HepG2 (cell line): ENCODE measurements at regions not wholly inside any gene's neighbourhood (a gene's known extent, or its start where the extent isn't known, plus 50 kb on each side); places are given as distances from the start of the nearest gene placed in this dataset.
A peak's percentile ranks its signal among the peaks of the same experiment; 100 is the strongest.

ENCODE experiments used
- ATAC-seq: fragments of 200-7000 bp; cut with Tn5 transposase; 3 replicates; pipeline ENCODE4 v1.9.1; 2020; ENCODE audit warnings: mild to moderate bottlenecking, moderate library complexity
- BruUV-seq: library from RNA; stranded (reverse); fragments of 400-500 nt; replicated peaks from 2 replicates; lab custom pipeline; 2021; lab: Mats Ljungman, UMichigan
- CTCF ChIA-PET: fragments of 300-600 bp; formaldehyde crosslinking; extraction: SDS; loops from one replicate; lab custom pipeline; 2021; ENCODE audit warnings: low total read pairs, inconsistent platforms, low intra/inter-chr PET ratio; lab: Yijun Ruan, JAX
- POLR2A ChIA-PET: fragments of 350-600 bp; sonication (Branson Sonifier 250); formaldehyde crosslinking; loops from one replicate; lab custom pipeline; 2020; ENCODE audit warnings: antibody characterized with exemption, inconsistent platforms; lab: Yijun Ruan, JAX
- DNase-seq: peaks from one replicate; pipeline ENCODE4 v3.0.0-alpha.2; 2015; ENCODE audit warnings: low spot score
- FAIRE-seq: peaks from 3 replicates; lab custom pipeline; 2011; peaks lifted over from hg19 to GRCh38; lab: Jason Lieb, UNC
- H2AFZ ChIP-seq: one replicate; pipeline ENCODE4 v1.6.1; 2011; ENCODE audit warnings: low read length, inconsistent platforms
- H3K27ac ChIP-seq: fragments of 300-600 bp; 3 replicates; pipeline ENCODE4 v1.8.0; 2011; ENCODE audit warnings: mixed run types, mild to moderate bottlenecking, mixed read lengths, low read length, inconsistent platforms; ENCODE audit not compliant: insufficient read depth; ENCODE audit errors: extremely low read length
- H3K27me3 ChIP-seq, 2 experiments: fragments of 200-600 bp in 1 of 2; 2 replicates in 1 of 2; 3 replicates in 1 of 2; pipeline versions ENCODE4 v1.6.0 to v1.8.0; 2011; ENCODE audit warnings: low read length in 2 of 2, mild to moderate bottlenecking in 2 of 2, moderate library complexity in 2 of 2, inconsistent platforms in 1 of 2; ENCODE audit not compliant: insufficient read depth in 2 of 2, control insufficient read depth in 1 of 2
- H3K36me3 ChIP-seq, 2 experiments: fragments of 200-600 bp in 1 of 2; replicated peaks in 1 of 2; 2 replicates in 1 of 2; 3 replicates in 1 of 2; pipeline versions ENCODE4 v1.5.1 to v1.8.0; 2011; ENCODE audit warnings: low read length in 2 of 2, inconsistent platforms in 1 of 2; ENCODE audit not compliant: insufficient read depth in 2 of 2, control insufficient read depth in 1 of 2
- H3K4me1 ChIP-seq: 2 replicates; pipeline ENCODE4 v1.5.1; 2012; ENCODE audit warnings: low read length, inconsistent platforms; ENCODE audit not compliant: insufficient read depth
- H3K4me2 ChIP-seq: 2 replicates; pipeline ENCODE4 v1.6.0; 2011; ENCODE audit warnings: low read depth, low read length, inconsistent platforms
- H3K4me3 ChIP-seq, 3 experiments: fragments of 200-600 bp in 1 of 3; sonication (generic), shearing (Covaris generic) in 1 of 3; replicated peaks in 1 of 3; 2 replicates each; pipeline ENCODE4 v1.5.1; 2011 to 2016; ENCODE audit warnings: low read length in 3 of 3, inconsistent platforms in 2 of 3, low read depth in 2 of 3, mild to moderate bottlenecking in 2 of 3, control low read depth in 1 of 3, mixed read lengths in 1 of 3; ENCODE audit not compliant: insufficient read depth in 1 of 3
- H3K79me2 ChIP-seq: one replicate; pipeline ENCODE4 v1.6.1; 2011; ENCODE audit warnings: low read length, inconsistent platforms; ENCODE audit not compliant: insufficient read depth
- H3K9ac ChIP-seq: 2 replicates; pipeline ENCODE4 v1.6.0; 2011; ENCODE audit warnings: mild to moderate bottlenecking, low read depth, low read length, inconsistent platforms; ENCODE audit not compliant: insufficient read depth
- H3K9me3 ChIP-seq: 2 replicates; pipeline ENCODE4 v1.5.1; 2012; ENCODE audit warnings: mild to moderate bottlenecking, low read length
- H4K20me1 ChIP-seq: 2 replicates; pipeline ENCODE4 v1.6.0; 2011; ENCODE audit warnings: inconsistent platforms, mild to moderate bottlenecking, low read length, moderate library complexity; ENCODE audit not compliant: insufficient read depth
- CREB1 ChIP-seq, 2 experiments: fragments of 450-650 bp in 1 of 2; IDR thresholded peaks; 2 replicates each; pipeline ENCODE4 v1.6.1; 2016 to 2017; ENCODE audit warnings: control low read depth in 1 of 2, mild to moderate bottlenecking in 1 of 2, missing compliant biosample characterization in 1 of 2, missing genetic modification characterization in 1 of 2
- CTCF ChIP-seq: sonication (generic); formaldehyde crosslinking; IDR thresholded peaks from 2 replicates; pipeline ENCODE4 v1.5.0; 2020; ENCODE audit warnings: mild to moderate bottlenecking, missing genetic modification reagents, moderate library complexity
- HOXA5 ChIP-seq: sonication (generic); formaldehyde crosslinking; IDR thresholded peaks from 2 replicates; pipeline ENCODE4 v1.4.0; 2020; ENCODE audit warnings: missing genetic modification reagents
- JUND ChIP-seq: sonication (generic); formaldehyde crosslinking; IDR thresholded peaks from 2 replicates; pipeline ENCODE4 v1.8.0; 2022; ENCODE audit warnings: mild to moderate bottlenecking, missing genetic modification reagents
- MEF2D ChIP-seq: sonication (generic); formaldehyde crosslinking; IDR thresholded peaks from 2 replicates; pipeline ENCODE4 v1.5.1; 2020; ENCODE audit warnings: mild to moderate bottlenecking, missing genetic modification reagents
- NFIB ChIP-seq: sonication (generic); formaldehyde crosslinking; IDR thresholded peaks from 2 replicates; pipeline ENCODE4 v1.9.0; 2021; ENCODE audit warnings: missing genetic modification reagents, mild to moderate bottlenecking, borderline replicate concordance
- NFKBIZ ChIP-seq: IDR thresholded peaks from 2 replicates; pipeline ENCODE4 v1.6.1; 2018; ENCODE audit warnings: missing genetic modification reagents, missing compliant biosample characterization
- PCBP2 ChIP-seq: fragments of 200-400 bp; formaldehyde crosslinking; optimal IDR thresholded peaks from 2 replicates; pipeline ENCODE3; 2018; ENCODE audit warnings: low read length, low read depth; ENCODE audit not compliant: poor library complexity, severe bottlenecking
- TBX2 ChIP-seq: sonication (generic); formaldehyde crosslinking; IDR thresholded peaks from 2 replicates; pipeline ENCODE4 v1.5.0; 2020; ENCODE audit warnings: missing genetic modification reagents, mild to moderate bottlenecking, borderline replicate concordance
- ZFP41 ChIP-seq: sonication (generic); formaldehyde crosslinking; IDR thresholded peaks from 2 replicates; pipeline ENCODE4 v1.4.0; 2020; ENCODE audit warnings: mild to moderate bottlenecking, missing genetic modification reagents, borderline replicate concordance
- ZNF124 ChIP-seq: sonication (generic); formaldehyde crosslinking; IDR thresholded peaks from 2 replicates; pipeline ENCODE4 v1.4.0; 2020; ENCODE audit warnings: missing genetic modification reagents
- ZNF17 ChIP-seq: sonication (generic); formaldehyde crosslinking; IDR thresholded peaks from 2 replicates; pipeline ENCODE4 v1.5.0; 2020; ENCODE audit warnings: mild to moderate bottlenecking, missing genetic modification reagents
- ZNF253 ChIP-seq: sonication (generic); formaldehyde crosslinking; IDR thresholded peaks from 2 replicates; pipeline ENCODE4 v1.8.0; 2022; ENCODE audit warnings: mild to moderate bottlenecking, missing genetic modification reagents, borderline replicate concordance
- ZNF264 ChIP-seq: sonication (generic); formaldehyde crosslinking; IDR thresholded peaks from 2 replicates; pipeline ENCODE4 v1.4.0; 2020; ENCODE audit warnings: missing genetic modification reagents
- ZNF382 ChIP-seq: sonication (generic); formaldehyde crosslinking; IDR thresholded peaks from 2 replicates; pipeline ENCODE4 v1.5.0; 2020; ENCODE audit warnings: missing genetic modification reagents, mild to moderate bottlenecking, borderline replicate concordance
- ZNF441 ChIP-seq: sonication (generic); formaldehyde crosslinking; IDR thresholded peaks from 2 replicates; pipeline ENCODE4 v1.7.0; 2021; ENCODE audit warnings: missing genetic modification reagents, borderline replicate concordance
- ZNF605 ChIP-seq: sonication (generic); formaldehyde crosslinking; IDR thresholded peaks from 2 replicates; pipeline ENCODE4 v1.8.0; 2022; ENCODE audit warnings: mild to moderate bottlenecking, missing genetic modification reagents
- ZNF615 ChIP-seq: sonication (generic); formaldehyde crosslinking; IDR thresholded peaks from 2 replicates; pipeline ENCODE4 v1.5.0; 2020; ENCODE audit warnings: mild to moderate bottlenecking, missing genetic modification reagents, borderline replicate concordance
- WGBS: methylation state at CpG from one replicate; pipeline ENCODE4 v1.1.6; 2017; ENCODE audit warnings: low lambda C conversion rate; 5-methylcytosine and 5-hydroxymethylcytosine counted together
- in situ Hi-C: cut with HindIII; loops from 2 replicates; pipeline ENCODE4 v1.10.0; 2017; ENCODE audit warnings: low pct_unique_long_range_greater_than_20kb; ENCODE audit not compliant: extremely low pct_ligation_motif_present
- intact Hi-C: fragments of 100-400 bp; cut with micrococcal nuclease; formaldehyde crosslinking; loops from one replicate; pipeline ENCODE4 v1.10.0; 2022; ENCODE audit not compliant: unreplicated experiment
- TF ChIP-seq, protein P1 (sequence below): sonication (generic); formaldehyde crosslinking; IDR thresholded peaks from 2 replicates; pipeline ENCODE4 v1.4.0; 2020; ENCODE audit warnings: mild to moderate bottlenecking, low read depth, missing genetic modification reagents

GRCh38 chr15:99507016-99507503 lies 58.7 kb upstream of the MEF2A start:
- 19% methylated on average over 6 of the region's 6 CpGs for WGBS
- ATAC-seq (no peak), FAIRE-seq (no peak), DNase-seq (no peak)
- peaks cover 2 to 13% of the 10 kb centered on the region in 2 experiments; a peak in 2 of 5 replicates for H3K27me3 ChIP-seq
- ChIA-PET POLR2A (no interaction called here), CTCF (no interaction called here)
- no TSS peak for BruUV-seq
- no peaks in the 10 kb centered on the region for H3K36me3 ChIP-seq
- no peaks in the 10 kb centered on the region for H3K79me2 ChIP-seq
- peak overlapping the region; percentile 6 to 50 (median 23); a peak in 2 of 6 replicates for H3K4me3 ChIP-seq
- TF ChIP-seq ZNF264 (CRISPR knock-in tag) = no peak
- TF ChIP-seq HOXA5 = no peak
- no peak for TF ChIP-seq NFKBIZ (CRISPR knock-in tag)
- TF ChIP-seq, protein P1, sequence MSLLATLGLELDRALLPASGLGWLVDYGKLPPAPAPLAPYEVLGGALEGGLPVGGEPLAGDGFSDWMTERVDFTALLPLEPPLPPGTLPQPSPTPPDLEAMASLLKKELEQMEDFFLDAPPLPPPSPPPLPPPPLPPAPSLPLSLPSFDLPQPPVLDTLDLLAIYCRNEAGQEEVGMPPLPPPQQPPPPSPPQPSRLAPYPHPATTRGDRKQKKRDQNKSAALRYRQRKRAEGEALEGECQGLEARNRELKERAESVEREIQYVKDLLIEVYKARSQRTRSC (CRISPR knock-in tag) = no peak
- no peak for TF ChIP-seq ZNF124 (CRISPR knock-in tag)
- TF ChIP-seq JUND (CRISPR knock-in tag) = no peak
- no peak for TF ChIP-seq MEF2D (CRISPR knock-in tag)
- no peak for TF ChIP-seq TBX2
- TF ChIP-seq ZNF615 (CRISPR knock-in tag) = no peak
- no peak for TF ChIP-seq ZNF605
- TF ChIP-seq ZFP41 (CRISPR knock-in tag) = no peak
- TF ChIP-seq CREB1 (IDR thresholded peaks at IDR 0.05) = no peak
- no peak for TF ChIP-seq CREB1 (CRISPR knock-in tag; IDR thresholded peaks at IDR 0.05)
- TF ChIP-seq ZNF441 (CRISPR knock-in tag) = no peak
- no peak for TF ChIP-seq ZNF17
- TF ChIP-seq ZNF253 (CRISPR knock-in tag) = no peak
- no peak for TF ChIP-seq CTCF (CRISPR knock-in tag)
- TF ChIP-seq ZNF382 (CRISPR knock-in tag) = no peak
- no peak for TF ChIP-seq NFIB (CRISPR knock-in tag)
- no peak for TF ChIP-seq PCBP2
- intact Hi-C loops = loop anchor here (10.0 kb wide), 1 partner anchor 102 kb away; no protein-coding TSS in a partner anchor
- no peaks in the 10 kb centered on the region for H3K9me3 ChIP-seq
- H4K20me1 ChIP-seq = no peaks in the 10 kb centered on the region
- H2AFZ ChIP-seq = no peak overlapping the region
- in situ Hi-C loops = no loop called here
- H3K4me2 ChIP-seq = peak overlapping the region; percentile 66
- H3K9ac ChIP-seq = no peak overlapping the region
- H3K27ac ChIP-seq = no peak overlapping the region
- peaks cover 46% of the 10 kb centered on the region for H3K4me1 ChIP-seq
